Transverse colon (tissue), 4 donors: ENCODE measurements at regions not wholly inside any gene's neighbourhood (a gene's known extent, or its start where the extent isn't known, plus 50 kb on each side); places are given as distances from the start of the nearest gene placed in this dataset.

Experiments used
- DNase-seq: peaks from one replicate; pipeline ENCODE4 v3.0.0-alpha.2; 2019
- H3K27ac ChIP-seq, 4 donors: fragments of 200-600 bp; sonication (generic); 2 replicates each; pipeline ENCODE4 v1.5.1; 2016 to 2018; ENCODE audit warnings: inconsistent platforms in 4 of 4
- H3K27me3 ChIP-seq: fragments of 200-600 bp; sonication (generic); 2 replicates; pipeline ENCODE4 v1.5.1; 2017; ENCODE audit warnings: inconsistent platforms
- H3K36me3 ChIP-seq, 4 donors: fragments of 200-600 bp; sonication (generic); 2 replicates each; pipeline ENCODE4 v1.5.1; 2017 to 2019; ENCODE audit warnings: inconsistent platforms in 4 of 4
- H3K4me1 ChIP-seq, 4 donors: fragments of 200-600 bp; sonication (generic); 2 replicates each; pipeline ENCODE4 v1.5.1; 2017 to 2020; ENCODE audit warnings: inconsistent platforms in 4 of 4
- H3K4me3 ChIP-seq, 4 donors: fragments of 200-600 bp; sonication (generic); 1 replicate in 1 of 4; 2 replicates in 3 of 4; pipeline versions ENCODE4 v1.5.1 to v1.6.1; 2017 to 2019; ENCODE audit warnings: inconsistent platforms in 4 of 4
- H3K9me3 ChIP-seq, 2 donors: fragments of 200-600 bp; sonication (generic); 2 replicates each; pipeline ENCODE4 v1.5.1; 2017 to 2019; ENCODE audit warnings: inconsistent platforms in 2 of 2
- EP300 ChIP-seq: sonication (generic); formaldehyde crosslinking; IDR thresholded peaks from one replicate; pipeline ENCODE4 v1.6.1; 2017; ENCODE audit warnings: antibody characterized with exemption, low read depth
- POLR2A ChIP-seq: fragments of 450-650 bp; IDR thresholded peaks from one replicate; pipeline ENCODE4 v1.6.1; 2016; ENCODE audit warnings: antibody characterized with exemption, mild to moderate bottlenecking, moderate library complexity
- POLR2AphosphoS5 ChIP-seq, 3 donors: sonication (generic); formaldehyde crosslinking; IDR thresholded peaks; one replicate each; pipeline ENCODE4 v1.6.1; 2016; ENCODE audit warnings: antibody characterized with exemption in 3 of 3
- WGBS, 2 donors: methylation state at CpG; one replicate each; pipeline ENCODE4 v1.1.5; 2018; ENCODE audit warnings: low coverage in 1 of 2; 5-methylcytosine and 5-hydroxymethylcytosine counted together
- in situ Hi-C, 4 donors: fragments of 200-750 bp; cut with MboI; loops; one replicate each; pipeline versions ENCODE4 v1.15.0 to v1.15.1; 2017; ENCODE audit warnings: low sequenced_read_pairs in 3 of 4, low pct_ligation_motif_present in 1 of 4, low pct_unique_long_range_greater_than_20kb in 1 of 4
- intact Hi-C: fragments of 100-400 bp; cut with DNase I; formaldehyde crosslinking; loops from one replicate; pipeline ENCODE4 v1.15.1; 2023; ENCODE audit warnings: low total_unique reads
- TF ChIP-seq, protein P1 (sequence below), 5 experiments: fragments of 200-600 bp in 3 of 5; fragments of 450-650 bp in 2 of 5; sonication (generic) in 3 of 5; IDR thresholded peaks; 1 replicate in 2 of 5; 2 replicates in 3 of 5; pipeline ENCODE4 v1.5.1; 2016 to 2017; ENCODE audit warnings: antibody characterized with exemption in 5 of 5, inconsistent platforms in 3 of 5, mild to moderate bottlenecking in 2 of 5, moderate library complexity in 1 of 5

GRCh38 chr6:140732155-140732554, 1357.7 kb upstream of the CITED2 start:
- in situ Hi-C loops: no loop called here
- Histone ChIP-seq H3K4me1 (no peaks in the 10 kb centered on the region), H3K9me3 (no peaks in the 10 kb centered on the region), H3K36me3 (no peaks in the 10 kb centered on the region), H3K27ac (no peak overlapping the region), H3K27me3 (no peaks in the 10 kb centered on the region), H3K4me3 (no peak overlapping the region)
- no peak for DNase-seq
- intact Hi-C loops: no loop called here
- WGBS, 2 donors: 70 to 74% methylated on average over 2 of the region's 2 CpGs
- TF ChIP-seq POLR2AphosphoS5 (IDR thresholded peaks at IDR 0.05) (no peak), EP300 (no peak), POLR2A (no peak)
- TF ChIP-seq, protein P1, sequence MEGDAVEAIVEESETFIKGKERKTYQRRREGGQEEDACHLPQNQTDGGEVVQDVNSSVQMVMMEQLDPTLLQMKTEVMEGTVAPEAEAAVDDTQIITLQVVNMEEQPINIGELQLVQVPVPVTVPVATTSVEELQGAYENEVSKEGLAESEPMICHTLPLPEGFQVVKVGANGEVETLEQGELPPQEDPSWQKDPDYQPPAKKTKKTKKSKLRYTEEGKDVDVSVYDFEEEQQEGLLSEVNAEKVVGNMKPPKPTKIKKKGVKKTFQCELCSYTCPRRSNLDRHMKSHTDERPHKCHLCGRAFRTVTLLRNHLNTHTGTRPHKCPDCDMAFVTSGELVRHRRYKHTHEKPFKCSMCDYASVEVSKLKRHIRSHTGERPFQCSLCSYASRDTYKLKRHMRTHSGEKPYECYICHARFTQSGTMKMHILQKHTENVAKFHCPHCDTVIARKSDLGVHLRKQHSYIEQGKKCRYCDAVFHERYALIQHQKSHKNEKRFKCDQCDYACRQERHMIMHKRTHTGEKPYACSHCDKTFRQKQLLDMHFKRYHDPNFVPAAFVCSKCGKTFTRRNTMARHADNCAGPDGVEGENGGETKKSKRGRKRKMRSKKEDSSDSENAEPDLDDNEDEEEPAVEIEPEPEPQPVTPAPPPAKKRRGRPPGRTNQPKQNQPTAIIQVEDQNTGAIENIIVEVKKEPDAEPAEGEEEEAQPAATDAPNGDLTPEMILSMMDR (IDR thresholded peaks at IDR 0.05): no peak

- no peaks in the 10 kb centered on the region for H3K27me3 ChIP-seq
- H3K36me3 ChIP-seq: no peaks in the 10 kb centered on the region
- no peaks in the 10 kb centered on the region for H3K9me3 ChIP-seq
- TF ChIP-seq EP300 (no peak), POLR2A (no peak), POLR2AphosphoS5 (IDR thresholded peaks at IDR 0.05) (no peak)
- TF ChIP-seq, protein P1 (IDR thresholded peaks at IDR 0.05): no peak
- no peak overlapping the region for H3K4me3 ChIP-seq
- no peak overlapping the region for H3K27ac ChIP-seq
- 54 to 74% methylated on average over 3 of the region's 3 CpGs for WGBS, 2 donors
- in situ Hi-C loops: no loop called here
- intact Hi-C loops: no loop called here
- no peak for DNase-seq
- H3K4me1 ChIP-seq: no peaks in the 10 kb centered on the region
These were observed 1357.3 kb upstream of the CITED2 start for GRCh38 chr6:140731741-140732140.

- Histone ChIP-seq H3K4me1 (no peaks in the 10 kb centered on the region), H3K4me3 (no peak overlapping the region), H3K36me3 (no peaks in the 10 kb centered on the region), H3K27ac (no peak overlapping the region), H3K27me3 (no peaks in the 10 kb centered on the region), H3K9me3 (no peaks in the 10 kb centered on the region)
- DNase-seq: no peak
- TF ChIP-seq POLR2AphosphoS5 (IDR thresholded peaks at IDR 0.05) (no peak), POLR2A (no peak), EP300 (no peak)
- TF ChIP-seq, protein P1 (IDR thresholded peaks at IDR 0.05): no peak
- intact Hi-C loops: no loop called here
- in situ Hi-C loops: no loop called here
These were observed 1355.1 kb upstream of the CITED2 start for GRCh38 chr6:140729521-140729920.

- intact Hi-C loops: no loop called here
- no peak for DNase-seq
- Histone ChIP-seq H3K27ac (no peak overlapping the region), H3K27me3 (no peaks in the 10 kb centered on the region), H3K36me3 (no peaks in the 10 kb centered on the region), H3K4me1 (no peaks in the 10 kb centered on the region), H3K9me3 (no peaks in the 10 kb centered on the region), H3K4me3 (no peak overlapping the region)
- no peak for TF ChIP-seq POLR2A
- no peak for TF ChIP-seq POLR2AphosphoS5 (IDR thresholded peaks at IDR 0.05)
- no peak for TF ChIP-seq EP300
- TF ChIP-seq, protein P1 (IDR thresholded peaks at IDR 0.05): no peak
- in situ Hi-C loops: no loop called here
These were observed 1343.6 kb upstream of the CITED2 start for GRCh38 chr6:140718021-140718420.
